OCI-LY1 (cell line): ENCODE measurements at regions not wholly inside any gene's neighbourhood (a gene's known extent, or its start where the extent isn't known, plus 50 kb on each side); places are given as distances from the start of the nearest gene placed in this dataset.

ENCODE experiments used
- EZH2 ChIP-seq: fragments of 200-600 bp; sonication (generic), shearing (Covaris generic); IDR thresholded peaks from 2 replicates; pipeline ENCODE4 v1.8.0; 2017; ENCODE audit warnings: borderline replicate concordance, mixed run types, mild to moderate bottlenecking, antibody characterized with exemption, low read length, moderate library complexity, mixed read lengths
- TF ChIP-seq, protein P1 (sequence below): fragments of 200-600 bp; sonication (generic), shearing (Covaris generic); IDR thresholded peaks from 2 replicates; pipeline ENCODE4 v1.5.1; 2017; ENCODE audit warnings: mild to moderate bottlenecking, antibody characterized with exemption, low read length, moderate library complexity, mixed read lengths

DNA sequence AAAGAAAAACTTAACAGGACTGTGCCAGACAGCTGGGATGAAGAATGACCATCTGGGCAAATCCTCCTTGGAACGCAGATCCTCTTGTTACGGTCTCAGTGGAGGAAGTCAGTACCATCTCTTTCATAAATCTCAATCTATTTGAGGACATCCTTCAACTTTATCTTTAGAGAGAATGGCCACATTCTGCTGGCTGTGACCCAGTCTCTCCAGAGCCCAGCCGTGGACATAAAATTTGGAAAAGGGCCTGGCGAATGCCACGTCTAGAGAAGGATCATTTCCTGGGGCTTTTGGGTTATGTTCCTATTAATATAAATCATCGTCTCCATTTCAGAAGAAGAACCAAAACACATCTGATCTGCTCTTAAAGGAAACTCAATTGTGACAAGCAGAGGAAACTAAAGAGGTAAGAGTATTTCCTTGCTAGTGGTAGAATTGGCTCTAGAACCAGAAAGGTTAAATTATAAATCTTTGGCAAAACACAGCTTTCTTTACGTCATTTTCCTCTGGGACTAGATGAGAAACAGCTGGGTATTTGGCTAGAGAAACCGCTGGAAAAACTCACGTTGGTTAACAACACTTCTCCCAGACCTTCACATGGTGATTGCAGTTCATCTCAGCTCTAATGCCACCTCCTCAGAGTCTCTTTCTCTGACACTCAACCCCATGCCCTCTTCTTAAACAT lies 164.7 kb downstream of the CHIC2 start:
- TF ChIP-seq, protein P1, sequence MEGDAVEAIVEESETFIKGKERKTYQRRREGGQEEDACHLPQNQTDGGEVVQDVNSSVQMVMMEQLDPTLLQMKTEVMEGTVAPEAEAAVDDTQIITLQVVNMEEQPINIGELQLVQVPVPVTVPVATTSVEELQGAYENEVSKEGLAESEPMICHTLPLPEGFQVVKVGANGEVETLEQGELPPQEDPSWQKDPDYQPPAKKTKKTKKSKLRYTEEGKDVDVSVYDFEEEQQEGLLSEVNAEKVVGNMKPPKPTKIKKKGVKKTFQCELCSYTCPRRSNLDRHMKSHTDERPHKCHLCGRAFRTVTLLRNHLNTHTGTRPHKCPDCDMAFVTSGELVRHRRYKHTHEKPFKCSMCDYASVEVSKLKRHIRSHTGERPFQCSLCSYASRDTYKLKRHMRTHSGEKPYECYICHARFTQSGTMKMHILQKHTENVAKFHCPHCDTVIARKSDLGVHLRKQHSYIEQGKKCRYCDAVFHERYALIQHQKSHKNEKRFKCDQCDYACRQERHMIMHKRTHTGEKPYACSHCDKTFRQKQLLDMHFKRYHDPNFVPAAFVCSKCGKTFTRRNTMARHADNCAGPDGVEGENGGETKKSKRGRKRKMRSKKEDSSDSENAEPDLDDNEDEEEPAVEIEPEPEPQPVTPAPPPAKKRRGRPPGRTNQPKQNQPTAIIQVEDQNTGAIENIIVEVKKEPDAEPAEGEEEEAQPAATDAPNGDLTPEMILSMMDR = no peak
- TF ChIP-seq EZH2 = no peak
